Skeletal muscle cell (primary cell): ENCODE measurements at regions not wholly inside any gene's neighbourhood (a gene's known extent, or its start where the extent isn't known, plus 50 kb on each side); places are given as distances from the start of the nearest gene placed in this dataset.

ENCODE experiments used
- DNase-seq: peaks from one replicate; pipeline ENCODE4 v3.0.0-alpha.2; 2010; ENCODE audit warnings: low read depth
- H3K4me3 ChIP-seq: 2 replicates; pipeline ENCODE4 v1.5.1; 2011; ENCODE audit warnings: low read depth, mild to moderate bottlenecking, control low read depth, low read length, moderate library complexity

DNA sequence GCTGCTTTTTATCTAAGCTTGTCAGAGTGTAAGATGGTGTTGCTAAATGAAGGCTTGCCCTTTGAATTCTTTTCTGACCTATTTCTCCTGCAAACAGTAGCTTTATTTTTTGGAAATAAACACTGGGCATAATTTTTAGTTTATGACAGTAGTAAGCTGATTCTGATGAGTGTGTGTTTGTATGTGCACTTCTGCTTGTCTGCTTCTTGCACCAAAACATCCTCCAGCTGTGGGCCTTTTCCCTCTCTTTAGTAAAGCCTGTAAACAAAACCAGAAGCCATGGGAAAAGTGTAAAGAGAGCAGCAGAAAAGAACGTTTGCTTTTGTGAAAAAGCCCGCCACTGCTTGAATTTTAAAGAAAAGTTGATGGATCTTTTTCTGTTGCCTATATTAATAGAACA lies 136.4 kb upstream of the IL12A start:
- H3K4me3 ChIP-seq = peak overlapping the region; percentile 36
- DNase-seq = no peak

- peak overlapping the region; percentile 36 for H3K4me3 ChIP-seq
- DNase-seq = no peak
Observed at GRCh38 chr3:159852821-159853505, 135.7 kb upstream of the IL12A start.

DNA sequence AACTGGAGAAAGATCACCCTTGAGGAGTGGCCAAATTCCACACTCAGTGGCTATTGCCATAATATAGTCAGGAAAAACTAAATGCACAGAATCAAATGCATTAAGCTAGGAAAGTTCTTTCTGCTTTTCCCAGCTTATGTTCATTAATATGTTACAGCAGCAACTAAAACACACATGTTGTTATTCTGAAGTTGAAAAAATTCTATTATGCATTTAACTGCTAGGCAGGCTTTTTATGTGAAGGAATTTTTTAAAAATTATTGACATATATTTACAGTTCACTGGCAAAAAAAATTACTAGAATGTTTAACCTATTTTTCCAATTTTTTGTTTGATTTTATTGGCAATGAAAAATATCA lies 135.2 kb upstream of the IL12A start:
- H3K4me3 ChIP-seq = peak overlapping the region; percentile 36
- DNase-seq = no peak

- peak; percentile 80 for DNase-seq
- peak overlapping the region; percentile 41 for H3K4me3 ChIP-seq
Observed at GRCh38 chr3:159854500-159855124, 134.0 kb upstream of the IL12A start.

- DNase-seq = no peak
- no peak overlapping the region for H3K4me3 ChIP-seq
Observed at GRCh38 chr3:159855599-159856346, 132.9 kb upstream of the IL12A start.

- no peak for DNase-seq
- H3K4me3 ChIP-seq = no peak overlapping the region
Observed at GRCh38 chr3:159856590-159857104, 132.0 kb upstream of the IL12A start.

DNA sequence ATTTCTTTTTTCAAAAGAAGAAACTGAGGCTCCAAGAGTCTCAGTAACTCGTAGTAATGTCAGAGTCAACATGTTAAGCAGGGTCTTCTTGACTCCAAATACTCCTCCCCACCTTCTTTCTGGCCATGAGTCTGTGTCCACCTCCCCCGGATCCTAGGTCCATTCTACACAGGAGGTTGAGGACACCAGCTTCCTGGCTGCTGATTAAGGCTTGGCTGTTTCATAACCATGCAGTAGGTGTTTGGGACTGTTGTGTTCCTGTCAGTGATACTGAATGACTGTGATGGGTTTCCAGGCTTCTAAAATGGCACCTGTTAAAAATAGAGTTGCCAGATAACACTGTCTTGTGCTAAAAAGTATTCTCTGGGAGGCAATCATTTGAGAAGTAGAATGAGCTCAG lies 130.8 kb upstream of the IL12A start:
- H3K4me3 ChIP-seq = no peak overlapping the region
- no peak for DNase-seq

- no peak for DNase-seq
- H3K4me3 ChIP-seq = no peak overlapping the region
Observed at GRCh38 chr3:159858650-159859049, 130.0 kb upstream of the IL12A start.

DNA sequence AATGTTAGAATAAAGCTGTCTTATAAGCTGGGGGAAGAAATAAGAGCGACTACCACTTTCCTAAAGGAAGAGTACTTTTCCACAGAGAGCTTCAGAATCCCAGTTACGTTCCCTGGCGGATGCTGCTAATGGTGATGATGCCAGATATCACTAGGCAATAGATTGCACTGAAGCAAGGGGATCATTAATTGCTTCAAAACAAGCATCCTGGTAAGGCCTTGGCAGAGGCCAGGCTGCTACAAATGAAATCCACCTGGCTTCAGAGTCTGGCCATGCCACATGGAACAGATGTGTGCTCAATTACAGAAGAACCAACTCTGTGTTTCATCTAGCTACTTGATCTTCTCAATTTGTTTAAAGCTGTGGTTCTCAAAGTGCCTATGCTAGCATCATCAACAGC lies 129.2 kb upstream of the IL12A start:
- no peak overlapping the region for H3K4me3 ChIP-seq
- DNase-seq = no peak

- no peak for DNase-seq
- no peak overlapping the region for H3K4me3 ChIP-seq
Observed at GRCh38 chr3:159859836-159860235, 128.8 kb upstream of the IL12A start.

DNA sequence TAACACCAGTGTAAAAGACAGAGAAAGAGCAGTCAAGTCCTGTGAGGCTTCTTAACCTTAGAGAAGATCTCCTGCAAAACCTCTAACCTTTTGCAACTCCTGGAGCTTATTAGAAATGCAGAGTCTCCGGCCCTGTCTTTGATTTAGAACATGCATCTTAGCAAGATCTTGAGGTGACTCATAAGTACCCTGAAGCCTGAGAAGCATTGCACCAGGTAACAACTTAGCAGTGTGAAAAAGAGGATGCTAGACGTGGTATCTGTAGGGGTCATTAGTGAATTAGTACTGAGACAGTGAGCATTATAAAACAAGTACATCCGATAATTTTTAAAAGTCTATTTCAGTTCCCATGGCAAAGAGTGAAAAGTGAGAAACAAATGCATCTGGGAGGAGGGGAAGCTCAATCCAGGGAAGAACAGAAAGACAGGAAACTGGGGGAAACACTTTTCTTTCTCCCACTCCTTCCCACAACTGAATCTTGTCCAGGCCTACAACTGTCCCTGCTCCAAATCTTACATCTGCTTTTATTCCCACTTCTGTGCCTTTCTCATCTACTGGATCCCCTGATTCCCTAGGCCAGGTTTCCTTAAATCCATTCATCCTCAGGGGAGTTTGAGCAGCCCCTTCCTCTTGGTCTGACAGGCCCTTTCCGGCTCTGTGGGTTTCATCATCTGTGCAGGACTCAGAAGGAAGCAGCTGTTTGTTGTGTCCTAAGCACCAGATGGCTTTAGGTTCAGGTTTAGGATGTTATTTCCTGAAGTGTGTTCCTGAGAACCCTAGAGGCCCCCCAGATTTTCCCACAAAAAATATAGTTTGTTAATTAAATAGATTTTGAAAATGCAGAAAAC lies 128.1 kb upstream of the IL12A start:
- no peak overlapping the region for H3K4me3 ChIP-seq
- no peak for DNase-seq

GRCh38 chr3:159861369-159861987 lies 127.2 kb upstream of the IL12A start:
- no peak overlapping the region for H3K4me3 ChIP-seq
- DNase-seq = no peak

DNA sequence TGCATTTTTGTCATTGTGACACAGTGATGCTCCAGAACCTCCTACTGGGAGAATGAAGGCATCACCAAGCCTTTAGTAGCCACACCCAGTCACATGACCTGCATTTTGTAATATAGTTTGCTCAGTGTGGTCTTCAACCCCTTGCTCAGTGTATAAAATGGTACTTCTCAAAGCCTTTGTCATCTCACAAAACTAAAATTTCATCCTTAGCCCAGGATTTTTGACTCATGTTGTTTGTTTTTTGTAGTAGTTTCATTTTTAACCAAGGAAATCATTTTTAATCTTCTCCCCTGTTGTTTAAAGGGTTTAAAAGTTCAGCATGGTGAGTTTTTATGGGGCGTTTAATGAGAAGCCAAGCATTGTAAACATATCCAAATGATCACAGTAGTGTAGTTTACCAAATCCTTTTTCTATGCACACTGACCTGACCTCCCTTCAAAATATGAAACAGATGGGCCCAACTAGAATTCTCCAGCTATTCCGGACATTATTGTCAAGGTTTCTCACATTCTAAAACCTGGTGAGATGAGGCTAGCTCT lies 123.5 kb upstream of the IL12A start:
- DNase-seq = no peak
- no peak overlapping the region for H3K4me3 ChIP-seq

DNA sequence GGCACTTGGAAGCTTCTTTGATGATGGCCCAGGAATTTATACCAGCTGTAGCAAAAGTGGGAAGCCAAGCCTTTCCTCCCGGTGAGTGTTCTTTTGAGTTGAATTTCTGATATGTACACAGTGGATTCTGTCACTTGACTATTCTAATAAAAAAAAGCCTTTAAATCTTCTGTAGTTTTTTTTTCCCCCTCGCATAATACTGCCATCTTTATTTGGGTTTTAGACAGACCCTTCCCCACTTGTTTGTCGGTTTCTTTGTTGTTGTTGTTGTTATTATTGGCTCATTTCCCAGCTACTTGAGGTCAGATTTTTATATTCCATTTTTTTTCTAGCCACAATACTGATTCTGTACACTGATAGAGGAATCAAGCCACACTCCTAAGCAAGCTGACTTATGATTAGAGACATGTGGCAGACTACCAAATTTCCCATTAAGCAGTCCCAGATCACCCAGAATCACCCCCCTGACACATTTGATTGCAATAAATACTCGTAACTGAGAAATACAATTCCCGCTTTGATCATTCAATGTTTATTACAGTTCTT lies 122.4 kb upstream of the IL12A start:
- H3K4me3 ChIP-seq = no peak overlapping the region
- DNase-seq = no peak

DNA sequence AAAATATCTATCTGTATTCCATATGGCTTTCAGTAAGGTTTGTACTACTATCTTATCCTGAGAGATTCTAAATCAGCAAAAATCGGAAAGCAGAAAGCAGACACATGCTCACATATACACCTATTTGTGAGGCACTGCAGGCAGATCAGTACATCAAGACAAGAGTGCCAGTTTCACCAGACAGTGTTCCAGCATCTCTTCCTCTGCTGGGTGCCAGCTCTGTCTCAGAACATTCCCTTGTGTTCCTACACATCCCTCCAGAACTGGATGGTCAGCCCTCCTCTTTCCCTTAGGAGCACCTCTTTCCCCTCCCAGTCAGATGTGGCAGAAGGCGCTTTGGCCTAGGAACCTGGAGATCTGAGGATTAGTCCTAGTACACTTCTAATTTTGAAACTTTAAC lies 121.3 kb upstream of the IL12A start:
- no peak for DNase-seq
- no peak overlapping the region for H3K4me3 ChIP-seq

DNA sequence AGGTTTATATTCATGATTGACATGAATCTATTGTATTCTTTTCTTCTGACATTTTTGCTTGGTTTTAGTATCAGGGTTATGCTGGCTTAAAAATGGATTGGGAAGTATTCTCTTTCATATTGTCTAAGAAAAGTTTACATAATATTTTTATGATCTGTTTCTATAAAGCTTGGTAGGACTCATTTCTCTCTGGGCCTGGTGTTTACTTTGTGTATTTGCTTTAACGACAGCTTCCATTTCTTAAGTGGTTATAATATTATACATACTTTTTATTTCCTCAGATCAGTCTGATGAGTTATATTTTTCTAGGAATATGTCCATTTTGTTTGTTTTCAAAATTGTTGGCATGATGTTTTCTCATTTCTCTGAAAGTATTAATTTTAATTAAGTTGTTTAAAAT lies 117.9 kb upstream of the IL12A start:
- DNase-seq = no peak
- no peak overlapping the region for H3K4me3 ChIP-seq

DNA sequence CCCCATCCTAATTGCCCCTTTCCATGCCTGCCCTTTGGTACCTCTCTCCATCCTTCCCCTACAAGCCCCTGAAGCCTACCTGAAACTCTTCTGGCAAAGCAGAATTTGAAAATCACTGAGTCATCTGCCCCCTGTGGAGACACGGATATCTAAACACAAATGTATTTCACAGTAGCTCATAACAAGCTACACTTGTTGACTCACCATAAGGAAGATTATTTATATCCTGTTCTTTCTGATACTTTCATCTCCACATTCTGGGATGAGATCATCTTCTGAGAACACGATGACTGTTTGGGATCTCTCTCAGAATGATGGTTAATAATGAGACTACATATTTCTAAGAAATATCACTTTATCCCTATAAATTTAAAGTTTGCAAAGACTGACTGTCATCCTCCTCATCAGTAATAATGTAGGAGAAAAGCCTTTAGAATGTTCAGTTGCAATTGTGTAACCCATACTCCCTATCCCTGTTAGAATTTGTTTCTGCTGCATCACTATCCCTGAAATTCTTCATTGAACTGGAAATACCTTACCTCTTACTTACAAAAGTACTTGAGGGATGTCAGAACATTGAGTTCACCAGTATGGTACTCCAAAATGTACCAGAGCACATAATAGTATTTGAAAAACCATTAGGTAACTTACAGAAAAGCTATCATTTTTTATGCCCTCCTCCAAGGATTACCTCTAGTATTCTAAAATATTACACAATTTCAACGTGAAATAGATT lies 116.1 kb upstream of the IL12A start:
- DNase-seq = peak; percentile 80
- H3K4me3 ChIP-seq = no peak overlapping the region

DNA sequence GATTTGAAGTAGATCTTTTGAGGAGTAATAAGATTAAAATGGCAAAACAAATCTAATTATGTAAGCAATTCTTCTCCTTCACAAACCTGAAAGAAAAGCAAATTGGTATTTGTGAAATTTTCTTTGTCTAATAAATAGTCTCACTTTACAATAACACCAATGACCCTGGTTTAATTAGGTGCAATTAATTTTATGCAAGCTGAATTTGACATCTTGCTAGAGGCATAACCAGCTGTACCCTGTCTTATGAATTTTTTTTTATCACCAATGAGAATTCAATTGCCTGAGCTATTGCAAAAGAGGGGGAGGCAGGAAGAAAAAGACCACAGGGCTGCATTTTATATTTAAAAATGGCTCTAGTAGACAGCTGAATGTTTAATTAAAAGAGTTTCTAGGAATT lies 113.5 kb upstream of the IL12A start:
- H3K4me3 ChIP-seq = no peak overlapping the region
- no peak for DNase-seq
